SK-N-SH (cell line): ENCODE measurements at regions not wholly inside any gene's neighbourhood (a gene's known extent, or its start where the extent isn't known, plus 50 kb on each side); places are given as distances from the start of the nearest gene placed in this dataset.

Experiments used
- CTCF ChIA-PET: fragments of 300-600, 350-600 bp; formaldehyde crosslinking; extraction: SDS; loops from one replicate; lab custom pipeline; 2021; lab: Yijun Ruan, JAX
- POLR2A ChIA-PET: fragments of 350-600 bp; sonication (Branson Sonifier 250); formaldehyde crosslinking; extraction: SDS; loops from one replicate; lab custom pipeline; 2020; ENCODE audit warnings: antibody characterized with exemption, inconsistent platforms; lab: Yijun Ruan, JAX
- DNase-seq: peaks from one replicate; pipeline ENCODE4 v3.0.0; 2012
- H2AFZ ChIP-seq: fragments of 200-600 bp; sonication (generic); 2 replicates; pipeline ENCODE4 v1.8.1; 2016; ENCODE audit warnings: antibody characterized with exemption, mild to moderate bottlenecking, low read depth
- H3F3A ChIP-seq: fragments of 200-600 bp; sonication (generic); replicated peaks from 2 replicates; pipeline ENCODE3; 2016; ENCODE audit warnings: antibody characterized with exemption, mild to moderate bottlenecking; ENCODE audit not compliant: insufficient read depth
- H3K27ac ChIP-seq, 2 experiments: fragments of 200-500 bp in 1 of 2; fragments of 200-600 bp in 1 of 2; sonication (Bioruptor generic) in 1 of 2; sonication (generic), shearing (Covaris generic) in 1 of 2; 2 replicates each; pipeline versions ENCODE4 v1.5.1 to v1.6.1; 2014 to 2016; ENCODE audit warnings: low read depth in 2 of 2, inconsistent platforms in 1 of 2, low read length in 1 of 2, mild to moderate bottlenecking in 1 of 2, mixed read lengths in 1 of 2
- H3K27me3 ChIP-seq: fragments of 200-600 bp; sonication (generic), shearing (Covaris generic); 2 replicates; pipeline ENCODE4 v1.6.1; 2016; ENCODE audit warnings: mixed run types; ENCODE audit not compliant: insufficient read depth
- H3K36me3 ChIP-seq, 2 experiments: fragments of 200-500 bp in 1 of 2; fragments of 200-600 bp in 1 of 2; sonication (Bioruptor generic) in 1 of 2; sonication (generic) in 1 of 2; replicated peaks in 1 of 2; 2 replicates each; pipeline versions ENCODE3 to v1.5.1; 2014 to 2016; ENCODE audit warnings: low read length in 1 of 2, mild to moderate bottlenecking in 1 of 2; ENCODE audit not compliant: insufficient read depth in 2 of 2, control insufficient read depth in 1 of 2
- H3K4me1 ChIP-seq, 2 experiments: fragments of 200-500 bp in 1 of 2; fragments of 200-600 bp in 1 of 2; sonication (Bioruptor generic) in 1 of 2; sonication (generic), shearing (Covaris generic) in 1 of 2; 2 replicates each; pipeline versions ENCODE4 v1.5.1 to v1.6.1; 2014 to 2016; ENCODE audit warnings: low read depth in 1 of 2, low read length in 1 of 2, mixed run types in 1 of 2; ENCODE audit not compliant: insufficient read depth in 2 of 2, control insufficient read depth in 1 of 2
- H3K4me2 ChIP-seq: fragments of 200-600 bp; sonication (generic), shearing (Covaris generic); 2 replicates; pipeline ENCODE4 v1.6.1; 2017; ENCODE audit warnings: mixed run types
- H3K4me3 ChIP-seq, 2 experiments: fragments of 200-500 bp in 1 of 2; fragments of 200-600 bp in 1 of 2; sonication (Bioruptor generic) in 1 of 2; sonication (generic), shearing (Covaris generic) in 1 of 2; 2 replicates each; pipeline versions ENCODE4 v1.5.1 to v1.8.1; 2014 to 2016; ENCODE audit warnings: low read depth in 2 of 2, inconsistent platforms in 1 of 2, low read length in 1 of 2, mild to moderate bottlenecking in 1 of 2, mixed read lengths in 1 of 2, moderate library complexity in 1 of 2
- H3K79me2 ChIP-seq: fragments of 200-600 bp; sonication (generic); 2 replicates; pipeline ENCODE4 v1.8.1; 2017; ENCODE audit warnings: mild to moderate bottlenecking; ENCODE audit not compliant: insufficient read depth
- H3K9ac ChIP-seq: fragments of 200-600 bp; sonication (generic); 2 replicates; pipeline ENCODE4 v1.6.1; 2017; ENCODE audit warnings: mixed run types
- H3K9me2 ChIP-seq: fragments of 200-600 bp; sonication (generic); 2 replicates; pipeline ENCODE4 v1.6.1; 2017; ENCODE audit warnings: mixed run types
- H3K9me3 ChIP-seq: fragments of 200-600 bp; sonication (generic); 2 replicates; pipeline ENCODE4 v1.6.1; 2017; ENCODE audit warnings: mixed run types, mild to moderate bottlenecking, moderate library complexity
- H4K20me1 ChIP-seq: fragments of 200-600 bp; sonication (generic); 2 replicates; pipeline ENCODE4 v1.6.1; 2017; ENCODE audit warnings: mild to moderate bottlenecking, mixed run types; ENCODE audit not compliant: insufficient read depth
- CHD2 ChIP-seq: fragments of 150-350 bp; IDR thresholded peaks from 2 replicates; pipeline ENCODE4 v1.6.1; 2018; ENCODE audit warnings: low read length; ENCODE audit not compliant: partially characterized antibody
- EP300 ChIP-seq, 2 experiments: IDR thresholded peaks; 2 replicates each; pipeline versions ENCODE4 v1.4.0 to v1.6.1; 2012; ENCODE audit warnings: borderline replicate concordance in 1 of 2, low read depth in 1 of 2, low read length in 1 of 2
- EZH2phosphoT487 ChIP-seq: fragments of 200-600 bp; sonication (generic); IDR thresholded peaks from 2 replicates; pipeline ENCODE4 v1.6.1; 2017; ENCODE audit warnings: low read depth, mixed run types, mild to moderate bottlenecking, antibody characterized with exemption, moderate library complexity, borderline replicate concordance
- FOSL2 ChIP-seq: IDR thresholded peaks from 2 replicates; pipeline ENCODE4 v1.4.0; 2012; ENCODE audit warnings: low read depth, mild to moderate bottlenecking, moderate library complexity, borderline replicate concordance
- GABPA ChIP-seq: IDR thresholded peaks from 2 replicates; pipeline ENCODE4 v1.4.0; 2012; ENCODE audit warnings: low read depth, mild to moderate bottlenecking
- GATA2 ChIP-seq: sonication (generic); formaldehyde crosslinking; IDR thresholded peaks from 2 replicates; pipeline ENCODE4 v1.5.0; 2020; ENCODE audit warnings: mild to moderate bottlenecking, missing genetic modification reagents
- JUND ChIP-seq: IDR thresholded peaks from 2 replicates; pipeline ENCODE4 v1.4.0; 2012
- PBX3 ChIP-seq: IDR thresholded peaks from 2 replicates; pipeline ENCODE4; 2012
- RAD21 ChIP-seq: IDR thresholded peaks from 2 replicates; pipeline ENCODE4 v1.6.1; 2012; ENCODE audit warnings: mild to moderate bottlenecking, low read length
- RCOR1 ChIP-seq: fragments of 150-350 bp; IDR thresholded peaks from 2 replicates; pipeline ENCODE4 v1.6.1; 2017; ENCODE audit warnings: antibody characterized with exemption, low read length
- REST ChIP-seq: IDR thresholded peaks from 2 replicates; pipeline ENCODE4 v1.6.1; 2012; ENCODE audit warnings: mild to moderate bottlenecking, low read depth, low read length, moderate library complexity
- RXRA ChIP-seq: IDR thresholded peaks from 2 replicates; pipeline ENCODE4 v1.4.0; 2012; ENCODE audit warnings: low read depth, mild to moderate bottlenecking, borderline replicate concordance
- SIN3A ChIP-seq: IDR thresholded peaks from 2 replicates; pipeline ENCODE4 v1.6.1; 2012; ENCODE audit warnings: low read depth, mild to moderate bottlenecking, low read length, moderate library complexity, borderline replicate concordance
- SMC3 ChIP-seq: IDR thresholded peaks from 2 replicates; pipeline ENCODE4 v1.6.1; 2012; ENCODE audit warnings: low read depth, low read length, improper control_type of control experiment
- TCF12 ChIP-seq: IDR thresholded peaks from 2 replicates; pipeline ENCODE4 v1.4.0; 2012
- TEAD4 ChIP-seq: IDR thresholded peaks from 2 replicates; pipeline ENCODE4 v1.4.0; 2012; ENCODE audit warnings: mild to moderate bottlenecking, borderline replicate concordance; ENCODE audit not compliant: insufficient read depth
- WGBS: methylation state at CpG from one replicate; pipeline ENCODE4 v1.1.6; 2017; ENCODE audit warnings: low lambda C conversion rate; 5-methylcytosine and 5-hydroxymethylcytosine counted together
- TF ChIP-seq, protein P1 (sequence below): IDR thresholded peaks from 2 replicates; pipeline ENCODE4 v1.4.0; 2012; ENCODE audit warnings: low read depth, borderline replicate concordance

DNA sequence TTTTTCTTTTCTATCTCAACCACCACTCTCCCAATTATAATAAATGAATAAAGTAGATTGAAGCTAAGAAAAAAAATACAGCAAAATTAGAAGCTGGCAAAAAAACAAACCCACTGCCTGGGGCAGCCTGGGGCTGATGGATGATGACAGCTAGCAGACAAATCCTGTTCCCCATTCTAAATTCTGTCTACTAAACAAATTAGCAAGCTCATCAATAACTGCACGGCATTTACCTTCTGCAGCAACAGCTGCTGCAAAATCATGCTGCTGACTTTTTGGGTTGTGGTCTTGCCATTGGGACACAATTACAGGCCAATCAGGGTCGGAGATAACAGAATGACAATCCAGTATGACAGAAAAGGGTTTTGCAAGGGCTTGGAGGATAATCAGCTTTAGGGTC lies 443.6 kb upstream of the SOX5 start:
- H3F3A ChIP-seq, result no peaks in the 10 kb centered on the region
- no peak for DNase-seq
- no peaks in the 10 kb centered on the region for H3K36me3 ChIP-seq
- ChIA-PET POLR2A (no interaction called here), CTCF (no interaction called here)
- no peaks in the 10 kb centered on the region for H3K27me3 ChIP-seq
- no peak overlapping the region for H3K4me2 ChIP-seq
- TF ChIP-seq RCOR1, result no peak
- no peak for TF ChIP-seq SMC3
- no peak for TF ChIP-seq CHD2
- TF ChIP-seq PBX3, result no peak
- TF ChIP-seq EZH2phosphoT487, result no peak
- no peak for TF ChIP-seq RAD21
- TF ChIP-seq SIN3A, result no peak
- no peak for TF ChIP-seq TEAD4
- no peak for TF ChIP-seq TCF12
- no peak for TF ChIP-seq EP300 (IDR thresholded peaks at IDR 0.05; ENCODE audit: borderline replicate concordance in 1 of 2, low read depth in 1 of 2, low read length in 1 of 2)
- TF ChIP-seq GATA2 (CRISPR knock-in tag), result no peak
- TF ChIP-seq FOSL2, result no peak
- TF ChIP-seq JUND, result no peak
- TF ChIP-seq GABPA, result no peak
- TF ChIP-seq REST, result no peak
- no peak for TF ChIP-seq RXRA
- TF ChIP-seq, protein P1, sequence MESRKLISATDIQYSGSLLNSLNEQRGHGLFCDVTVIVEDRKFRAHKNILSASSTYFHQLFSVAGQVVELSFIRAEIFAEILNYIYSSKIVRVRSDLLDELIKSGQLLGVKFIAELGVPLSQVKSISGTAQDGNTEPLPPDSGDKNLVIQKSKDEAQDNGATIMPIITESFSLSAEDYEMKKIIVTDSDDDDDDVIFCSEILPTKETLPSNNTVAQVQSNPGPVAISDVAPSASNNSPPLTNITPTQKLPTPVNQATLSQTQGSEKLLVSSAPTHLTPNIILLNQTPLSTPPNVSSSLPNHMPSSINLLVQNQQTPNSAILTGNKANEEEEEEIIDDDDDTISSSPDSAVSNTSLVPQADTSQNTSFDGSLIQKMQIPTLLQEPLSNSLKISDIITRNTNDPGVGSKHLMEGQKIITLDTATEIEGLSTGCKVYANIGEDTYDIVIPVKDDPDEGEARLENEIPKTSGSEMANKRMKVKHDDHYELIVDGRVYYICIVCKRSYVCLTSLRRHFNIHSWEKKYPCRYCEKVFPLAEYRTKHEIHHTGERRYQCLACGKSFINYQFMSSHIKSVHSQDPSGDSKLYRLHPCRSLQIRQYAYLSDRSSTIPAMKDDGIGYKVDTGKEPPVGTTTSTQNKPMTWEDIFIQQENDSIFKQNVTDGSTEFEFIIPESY, result no peak
- H3K9me2 ChIP-seq, result no peaks in the 10 kb centered on the region
- no peak overlapping the region for H3K27ac ChIP-seq
- H3K9ac ChIP-seq, result no peak overlapping the region
- WGBS, result 23% methylated on average over 2 of the region's 2 CpGs
- no peaks in the 10 kb centered on the region for H4K20me1 ChIP-seq
- no peaks in the 10 kb centered on the region for H3K9me3 ChIP-seq
- no peak overlapping the region for H3K4me3 ChIP-seq
- H3K4me1 ChIP-seq, result peaks cover 0 to 6% of the 10 kb centered on the region in 2 experiments; a peak in 2 of 4 replicates
- H3K79me2 ChIP-seq, result no peaks in the 10 kb centered on the region
- H2AFZ ChIP-seq, result no peak overlapping the region
